Right lobe of liver (tissue), 4 donors: ENCODE measurements at regions not wholly inside any gene's neighbourhood (a gene's known extent, or its start where the extent isn't known, plus 50 kb on each side); places are given as distances from the start of the nearest gene placed in this dataset.

Source experiments
- POLR2A ChIP-seq: fragments of 450-650 bp; IDR thresholded peaks from one replicate; pipeline ENCODE4 v1.6.1; 2017; ENCODE audit warnings: antibody characterized with exemption, mild to moderate bottlenecking
- TF ChIP-seq, protein P1 (sequence below), 4 donors: fragments of 200-600 bp in 3 of 4; fragments of 450-650 bp in 1 of 4; IDR thresholded peaks; one replicate each; pipeline versions ENCODE4 v1.5.1 to v1.8.0; 2016 to 2022; ENCODE audit warnings: antibody characterized with exemption in 4 of 4, mild to moderate bottlenecking in 2 of 4
- donor health status: DM: no; HTN: no; CAD: no.
- donor health status: DM: no; HTN: no; CAD: no.
- donor health status: DM: no; HTN: yes; CAD: no.

DNA sequence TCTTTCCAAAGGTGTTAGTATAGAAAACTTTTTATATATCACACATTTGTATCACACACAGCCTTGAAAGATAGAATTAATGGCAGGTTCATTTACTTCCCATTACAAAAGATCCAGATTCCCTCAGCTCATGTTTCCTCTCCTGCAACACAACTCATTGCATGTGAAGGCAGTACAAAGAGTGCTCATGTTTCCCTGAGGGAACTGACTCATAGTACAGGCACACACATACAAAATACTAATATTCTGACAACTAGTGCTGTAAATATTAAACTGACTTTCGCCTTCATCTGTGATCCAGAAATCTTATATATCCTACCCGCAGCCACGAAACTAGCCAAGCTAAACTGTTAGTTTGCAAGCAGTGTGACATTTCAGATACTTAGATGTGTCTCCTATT, 819.8 kb upstream of the PCDH7 start:
- no peak for TF ChIP-seq POLR2A
- TF ChIP-seq, protein P1, sequence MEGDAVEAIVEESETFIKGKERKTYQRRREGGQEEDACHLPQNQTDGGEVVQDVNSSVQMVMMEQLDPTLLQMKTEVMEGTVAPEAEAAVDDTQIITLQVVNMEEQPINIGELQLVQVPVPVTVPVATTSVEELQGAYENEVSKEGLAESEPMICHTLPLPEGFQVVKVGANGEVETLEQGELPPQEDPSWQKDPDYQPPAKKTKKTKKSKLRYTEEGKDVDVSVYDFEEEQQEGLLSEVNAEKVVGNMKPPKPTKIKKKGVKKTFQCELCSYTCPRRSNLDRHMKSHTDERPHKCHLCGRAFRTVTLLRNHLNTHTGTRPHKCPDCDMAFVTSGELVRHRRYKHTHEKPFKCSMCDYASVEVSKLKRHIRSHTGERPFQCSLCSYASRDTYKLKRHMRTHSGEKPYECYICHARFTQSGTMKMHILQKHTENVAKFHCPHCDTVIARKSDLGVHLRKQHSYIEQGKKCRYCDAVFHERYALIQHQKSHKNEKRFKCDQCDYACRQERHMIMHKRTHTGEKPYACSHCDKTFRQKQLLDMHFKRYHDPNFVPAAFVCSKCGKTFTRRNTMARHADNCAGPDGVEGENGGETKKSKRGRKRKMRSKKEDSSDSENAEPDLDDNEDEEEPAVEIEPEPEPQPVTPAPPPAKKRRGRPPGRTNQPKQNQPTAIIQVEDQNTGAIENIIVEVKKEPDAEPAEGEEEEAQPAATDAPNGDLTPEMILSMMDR (IDR thresholded peaks at IDR 0.05), result no peak
